Left ventricle myocardium inferior (tissue), 1 donor: ENCODE measurements at regions not wholly inside any gene's neighbourhood (a gene's known extent, or its start where the extent isn't known, plus 50 kb on each side); places are given as distances from the start of the nearest gene placed in this dataset.

Experiments used
- DNase-seq: peaks from one replicate; pipeline ENCODE4 v3.0.0-alpha.2; 2020
- H3K27ac ChIP-seq: fragments of 200-600 bp; replicated peaks from 2 replicates; pipeline ENCODE4 v1.8.0; 2021
- H3K27me3 ChIP-seq: fragments of 200-600 bp; 2 replicates; pipeline ENCODE4 v1.8.0; 2021; ENCODE audit warnings: low read depth
- H3K36me3 ChIP-seq: fragments of 200-600 bp; 2 replicates; pipeline ENCODE4 v1.8.0; 2021
- H3K4me1 ChIP-seq: fragments of 200-600 bp; 2 replicates; pipeline ENCODE4 v1.8.0; 2021
- H3K4me3 ChIP-seq: fragments of 200-600 bp; 2 replicates; pipeline ENCODE4 v1.8.0; 2021; ENCODE audit warnings: mild to moderate bottlenecking, moderate library complexity
- H3K9me3 ChIP-seq: fragments of 200-600 bp; replicated peaks from 2 replicates; pipeline ENCODE4 v1.8.0; 2021
- CTCF ChIP-seq: fragments of 200-600 bp; IDR thresholded peaks from 2 replicates; pipeline ENCODE4 v1.8.0; 2021; ENCODE audit warnings: antibody characterized with exemption, mild to moderate bottlenecking, borderline replicate concordance
- intact Hi-C: fragments of 100-400 bp; cut with micrococcal nuclease; formaldehyde crosslinking; loops from one replicate; pipeline ENCODE4 v1.11.0; 2022
- donor health status: DM: no; HTN: yes; CAD: no; lungs with severe emphysema.

DNA sequence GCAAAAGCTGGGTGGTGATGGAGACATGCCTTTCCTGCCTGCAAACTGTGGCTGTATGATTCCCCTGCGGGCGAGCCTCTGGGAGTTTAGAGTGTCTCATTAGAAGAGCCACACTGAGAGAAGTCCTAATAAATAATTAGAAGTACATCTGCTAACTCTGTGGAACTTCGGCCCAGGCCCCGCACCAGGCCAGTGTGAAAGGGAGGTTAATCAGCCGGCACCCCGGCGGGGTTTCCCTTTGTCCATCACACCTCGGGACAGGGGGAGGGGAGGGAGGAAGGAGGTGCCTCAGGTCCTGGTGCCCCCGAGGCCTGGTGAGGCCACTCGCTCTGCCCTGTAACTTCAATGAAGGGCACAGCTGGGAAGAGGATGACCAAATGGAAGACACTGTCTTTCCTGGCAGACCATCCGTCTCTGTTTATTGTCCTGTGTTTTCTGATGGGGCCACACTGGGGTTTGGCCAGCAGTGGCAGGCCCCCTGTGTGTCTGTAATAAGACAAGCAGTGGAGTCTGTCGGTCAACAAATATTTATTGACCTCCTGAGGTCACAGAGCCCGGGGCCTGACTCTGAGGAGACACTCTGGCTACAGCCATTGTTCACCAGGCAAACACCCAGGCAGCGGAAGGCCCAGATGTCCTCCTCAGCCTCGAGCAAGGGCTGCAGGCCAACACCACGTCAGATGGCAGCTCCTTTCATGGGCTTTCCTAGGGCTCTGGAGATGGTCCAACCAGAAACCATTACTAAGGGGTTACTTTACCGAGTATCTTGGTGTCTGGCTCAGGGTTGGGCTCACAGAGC lies 267.5 kb upstream of the RAB4A start:
- intact Hi-C loops, result no loop called here
- Histone ChIP-seq H3K27me3 (peaks cover 14% of the 10 kb centered on the region), H3K9me3 (no peaks in the 10 kb centered on the region), H3K27ac (no peak overlapping the region), H3K36me3 (no peaks in the 10 kb centered on the region), H3K4me1 (no peaks in the 10 kb centered on the region), H3K4me3 (no peak overlapping the region)
- no peak for TF ChIP-seq CTCF
- no peak for DNase-seq

DNA sequence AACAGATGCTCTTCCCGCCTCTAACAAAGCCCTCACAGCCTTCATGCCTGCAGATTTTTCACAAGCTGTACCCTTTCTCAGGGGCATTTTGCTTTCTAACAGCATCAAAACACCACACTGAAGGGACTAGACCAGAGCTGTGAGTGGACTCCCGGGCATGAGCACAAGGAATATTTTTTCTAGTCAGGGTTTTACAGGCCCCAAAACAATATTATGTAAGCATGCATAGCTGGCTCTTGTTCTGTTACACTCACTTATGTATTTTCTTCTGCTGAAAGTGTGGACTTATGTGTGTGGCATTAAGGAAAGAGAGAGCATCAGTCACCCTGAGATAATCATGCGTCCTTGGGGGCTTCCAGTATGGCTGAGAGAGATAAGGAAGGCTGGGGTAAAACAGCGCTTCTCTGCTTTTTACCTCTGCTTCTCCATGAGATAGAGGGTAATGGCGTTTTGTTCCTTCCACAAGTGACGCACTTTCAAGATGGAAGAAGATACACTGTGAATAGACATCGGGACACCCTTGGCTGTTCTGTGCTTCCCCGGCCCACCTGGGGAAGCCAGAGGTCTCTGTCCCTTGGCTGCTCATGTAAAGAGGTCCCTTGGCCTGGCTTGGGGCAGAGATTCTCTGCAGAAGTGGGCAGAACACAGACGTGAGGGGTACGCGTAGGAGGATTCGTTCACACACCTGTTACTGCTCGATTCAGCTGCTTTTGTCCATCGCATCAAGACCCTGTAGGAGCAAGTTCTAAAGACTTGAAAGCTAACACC lies 266.7 kb upstream of the RAB4A start:
- no peak overlapping the region for H3K27ac ChIP-seq
- TF ChIP-seq CTCF, result no peak

DNA sequence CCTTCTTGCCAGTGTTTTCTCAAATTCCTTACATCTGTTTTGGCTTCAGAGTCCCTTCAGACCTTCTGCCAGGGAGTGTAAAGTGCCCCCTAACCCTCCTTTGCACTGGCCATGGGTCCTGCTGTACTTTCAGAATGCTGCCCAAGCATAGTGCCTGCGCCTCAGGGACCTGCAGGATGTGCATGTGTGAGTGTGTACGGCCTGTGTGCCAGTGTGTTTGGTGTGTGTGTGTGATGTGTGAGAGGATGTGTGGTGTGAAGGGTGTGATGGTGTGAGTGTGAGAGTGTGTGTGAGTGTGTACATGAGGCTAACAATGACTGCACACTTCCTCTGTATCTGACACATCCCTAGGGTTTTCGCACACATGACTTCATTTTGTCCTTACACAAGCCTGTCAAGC lies 265.8 kb upstream of the RAB4A start:
- H3K36me3 ChIP-seq, result no peaks in the 10 kb centered on the region
- intact Hi-C loops, result no loop called here

More for the DNA sequence above, 266.7 kb upstream of the RAB4A start:
- no peak for DNase-seq
- no peak overlapping the region for H3K4me3 ChIP-seq
- H3K36me3 ChIP-seq, result no peaks in the 10 kb centered on the region
- intact Hi-C loops, result no loop called here
- H3K4me1 ChIP-seq, result no peaks in the 10 kb centered on the region
- no peaks in the 10 kb centered on the region for H3K9me3 ChIP-seq
- H3K27me3 ChIP-seq, result peaks cover 21% of the 10 kb centered on the region

DNA sequence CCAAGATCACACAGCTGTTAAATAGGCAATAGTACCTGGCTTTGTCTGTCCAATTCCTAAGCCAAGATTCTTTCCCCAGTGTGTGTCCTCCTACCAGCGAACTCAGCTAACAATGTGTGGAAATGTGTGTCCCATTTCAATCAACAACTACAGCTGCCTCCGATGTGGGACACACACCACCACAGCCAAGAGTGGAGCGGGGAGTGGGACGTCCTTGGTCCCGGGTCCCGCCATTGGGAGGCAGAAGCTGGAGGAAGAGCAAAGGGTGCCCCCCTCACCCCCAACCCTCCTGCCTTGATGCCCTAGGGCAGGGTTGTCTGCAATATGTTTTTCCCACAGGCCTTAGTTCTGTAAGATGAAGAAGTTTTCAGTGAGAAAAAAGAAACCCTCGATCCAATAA lies 265.4 kb upstream of the RAB4A start:
- peaks cover 21% of the 10 kb centered on the region for H3K27me3 ChIP-seq
- no peak for DNase-seq
- H3K4me1 ChIP-seq, result no peaks in the 10 kb centered on the region
- no peak overlapping the region for H3K4me3 ChIP-seq
- TF ChIP-seq CTCF, result no peak
- intact Hi-C loops, result no loop called here
- H3K36me3 ChIP-seq, result no peaks in the 10 kb centered on the region
- H3K27ac ChIP-seq, result no peak overlapping the region
- H3K9me3 ChIP-seq, result no peaks in the 10 kb centered on the region

More for the DNA sequence above, 265.8 kb upstream of the RAB4A start:
- H3K4me3 ChIP-seq, result no peak overlapping the region
- no peak for TF ChIP-seq CTCF
- no peaks in the 10 kb centered on the region for H3K9me3 ChIP-seq
- no peak overlapping the region for H3K27ac ChIP-seq
- peaks cover 21% of the 10 kb centered on the region for H3K27me3 ChIP-seq
- no peaks in the 10 kb centered on the region for H3K4me1 ChIP-seq
- DNase-seq, result no peak

GRCh38 chr1:229006121-229006870 lies 264.6 kb upstream of the RAB4A start:
- H3K4me1 ChIP-seq, result no peaks in the 10 kb centered on the region
- H3K9me3 ChIP-seq, result no peaks in the 10 kb centered on the region
- H3K27me3 ChIP-seq, result peaks cover 21% of the 10 kb centered on the region
- H3K36me3 ChIP-seq, result no peaks in the 10 kb centered on the region
- H3K27ac ChIP-seq, result no peak overlapping the region
- intact Hi-C loops, result no loop called here
- H3K4me3 ChIP-seq, result no peak overlapping the region
- TF ChIP-seq CTCF, result no peak
- no peak for DNase-seq
